ENCODE measurements at regions not wholly inside any gene's neighbourhood (a gene's known extent, or its start where the extent isn't known, plus 50 kb on each side); places are given as distances from the start of the nearest gene placed in this dataset.

DNA sequence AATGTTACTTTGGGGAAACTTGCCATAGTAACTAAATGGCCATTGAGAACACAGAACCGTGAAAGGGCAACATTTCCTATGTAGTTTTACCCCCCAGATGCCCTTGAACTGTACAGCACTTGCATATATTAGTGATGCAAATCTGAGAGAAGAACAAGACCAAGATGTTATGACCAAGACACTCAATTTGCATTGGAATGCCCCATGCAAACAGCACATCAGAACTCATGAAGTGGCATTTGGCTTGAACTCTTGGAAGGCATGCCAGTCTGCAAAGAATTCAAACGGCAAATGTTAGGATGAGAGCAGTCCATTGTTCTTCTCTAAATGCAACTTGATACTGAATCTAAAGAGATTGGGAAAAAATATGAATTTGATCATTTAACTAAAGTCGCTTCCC is 139.4 kb upstream of the CXorf66 start:
- Histone ChIP-seq H3K79me2 (ENCODE audit: control insufficient read depth, insufficient read depth, low read length) (no peaks in the 10 kb centered on the region), H3K9ac (ENCODE audit: control insufficient read depth, insufficient read depth, low read length) (no peak overlapping the region), H3K4me3 (no peak overlapping the region), H2AFZ (ENCODE audit: control insufficient read depth, low read depth, low read length) (no peak overlapping the region), H3K27me3 (replicated peaks in 1 of 2; ENCODE audit: control insufficient read depth in 2 of 2, insufficient read depth in 2 of 2, low read length in 1 of 2) (no peaks in the 10 kb centered on the region), H3K4me2 (ENCODE audit: control insufficient read depth, insufficient read depth) (no peak overlapping the region), H3K4me1 (ENCODE audit: control insufficient read depth, insufficient read depth, low read length) (no peaks in the 10 kb centered on the region), H3K36me3 (ENCODE audit: control insufficient read depth in 2 of 2, insufficient read depth in 2 of 2, low read length in 1 of 2) (no peaks in the 10 kb centered on the region), H4K20me1 (ENCODE audit: control insufficient read depth, insufficient read depth) (no peaks in the 10 kb centered on the region), H3K27ac (ENCODE audit: control insufficient read depth, insufficient read depth) (no peak overlapping the region), H3K9me3 (replicated peaks; ENCODE audit: control insufficient read depth, insufficient read depth, low read length) (no peaks in the 10 kb centered on the region)
- ChIA-PET RAD21 (ENCODE audit: unreplicated experiment) (no interaction called here), SMC1A (ENCODE audit: uncharacterized antibody, unreplicated experiment) (no interaction called here), POLR2A (no interaction called here), CTCF (no interaction called here)
- ATAC-seq (no peak), DNase-seq (ENCODE audit: low read depth, low spot score) (no peak), FAIRE-seq (no peak)
- in situ Hi-C loops (cut with MboI): no loop called here
- TF ChIP-seq ZNF24 (IDR thresholded peaks at IDR 0.05) (no peak), ETV6 (conservative IDR thresholded peaks at IDR 0.05 in 1 of 2, IDR thresholded peaks at IDR 0.05 in 1 of 2; ENCODE audit: borderline replicate concordance in 1 of 2, low read depth in 1 of 2) (no peak), NBN (IDR thresholded peaks at IDR 0.05) (no peak), IKZF1 (conservative IDR thresholded peaks at IDR 0.05) (no peak), RFX5 (IDR thresholded peaks at IDR 0.05; ENCODE audit: low read depth, low read length) (no peak), MYC (IDR thresholded peaks at IDR 0.05; ENCODE audit: insufficient read depth, insufficient read length, insufficient replicate concordance, low read length, severe bottlenecking) (no peak), RCOR1 (conservative IDR thresholded peaks at IDR 0.05; ENCODE audit: low read depth, low read length) (no peak), NFXL1 (IDR thresholded peaks at IDR 0.05; ENCODE audit: borderline replicate concordance) (no peak), MEF2B (IDR thresholded peaks at IDR 0.05; ENCODE audit: partially characterized antibody, poor library complexity, severe bottlenecking) (no peak), PML (IDR thresholded peaks at IDR 0.05; ENCODE audit: low read length) (no peak), EED (IDR thresholded peaks at IDR 0.05; ENCODE audit: low read depth) (no peak)
- TF ChIP-seq, protein P1, sequence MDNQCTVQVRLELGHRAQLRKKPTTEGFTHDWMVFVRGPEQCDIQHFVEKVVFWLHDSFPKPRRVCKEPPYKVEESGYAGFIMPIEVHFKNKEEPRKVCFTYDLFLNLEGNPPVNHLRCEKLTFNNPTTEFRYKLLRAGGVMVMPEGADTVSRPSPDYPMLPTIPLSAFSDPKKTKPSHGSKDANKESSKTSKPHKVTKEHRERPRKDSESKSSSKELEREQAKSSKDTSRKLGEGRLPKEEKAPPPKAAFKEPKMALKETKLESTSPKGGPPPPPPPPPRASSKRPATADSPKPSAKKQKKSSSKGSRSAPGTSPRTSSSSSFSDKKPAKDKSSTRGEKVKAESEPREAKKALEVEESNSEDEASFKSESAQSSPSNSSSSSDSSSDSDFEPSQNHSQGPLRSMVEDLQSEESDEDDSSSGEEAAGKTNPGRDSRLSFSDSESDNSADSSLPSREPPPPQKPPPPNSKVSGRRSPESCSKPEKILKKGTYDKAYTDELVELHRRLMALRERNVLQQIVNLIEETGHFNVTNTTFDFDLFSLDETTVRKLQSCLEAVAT (IDR thresholded peaks at IDR 0.05): no peak
- TF ChIP-seq, protein P2, sequence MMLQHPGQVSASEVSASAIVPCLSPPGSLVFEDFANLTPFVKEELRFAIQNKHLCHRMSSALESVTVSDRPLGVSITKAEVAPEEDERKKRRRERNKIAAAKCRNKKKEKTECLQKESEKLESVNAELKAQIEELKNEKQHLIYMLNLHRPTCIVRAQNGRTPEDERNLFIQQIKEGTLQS (IDR thresholded peaks at IDR 0.05; ENCODE audit: borderline replicate concordance, extremely low read depth, low read depth, low read length): no peak
- TF ChIP-seq, protein P3, sequence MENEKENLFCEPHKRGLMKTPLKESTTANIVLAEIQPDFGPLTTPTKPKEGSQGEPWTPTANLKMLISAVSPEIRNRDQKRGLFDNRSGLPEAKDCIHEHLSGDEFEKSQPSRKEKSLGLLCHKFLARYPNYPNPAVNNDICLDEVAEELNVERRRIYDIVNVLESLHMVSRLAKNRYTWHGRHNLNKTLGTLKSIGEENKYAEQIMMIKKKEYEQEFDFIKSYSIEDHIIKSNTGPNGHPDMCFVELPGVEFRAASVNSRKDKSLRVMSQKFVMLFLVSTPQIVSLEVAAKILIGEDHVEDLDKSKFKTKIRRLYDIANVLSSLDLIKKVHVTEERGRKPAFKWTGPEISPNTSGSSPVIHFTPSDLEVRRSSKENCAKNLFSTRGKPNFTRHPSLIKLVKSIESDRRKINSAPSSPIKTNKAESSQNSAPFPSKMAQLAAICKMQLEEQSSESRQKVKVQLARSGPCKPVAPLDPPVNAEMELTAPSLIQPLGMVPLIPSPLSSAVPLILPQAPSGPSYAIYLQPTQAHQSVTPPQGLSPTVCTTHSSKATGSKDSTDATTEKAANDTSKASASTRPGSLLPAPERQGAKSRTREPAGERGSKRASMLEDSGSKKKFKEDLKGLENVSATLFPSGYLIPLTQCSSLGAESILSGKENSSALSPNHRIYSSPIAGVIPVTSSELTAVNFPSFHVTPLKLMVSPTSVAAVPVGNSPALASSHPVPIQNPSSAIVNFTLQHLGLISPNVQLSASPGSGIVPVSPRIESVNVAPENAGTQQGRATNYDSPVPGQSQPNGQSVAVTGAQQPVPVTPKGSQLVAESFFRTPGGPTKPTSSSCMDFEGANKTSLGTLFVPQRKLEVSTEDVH (IDR thresholded peaks at IDR 0.05; ENCODE audit: low read depth, partially characterized antibody): no peak
- TF ChIP-seq, protein P4, sequence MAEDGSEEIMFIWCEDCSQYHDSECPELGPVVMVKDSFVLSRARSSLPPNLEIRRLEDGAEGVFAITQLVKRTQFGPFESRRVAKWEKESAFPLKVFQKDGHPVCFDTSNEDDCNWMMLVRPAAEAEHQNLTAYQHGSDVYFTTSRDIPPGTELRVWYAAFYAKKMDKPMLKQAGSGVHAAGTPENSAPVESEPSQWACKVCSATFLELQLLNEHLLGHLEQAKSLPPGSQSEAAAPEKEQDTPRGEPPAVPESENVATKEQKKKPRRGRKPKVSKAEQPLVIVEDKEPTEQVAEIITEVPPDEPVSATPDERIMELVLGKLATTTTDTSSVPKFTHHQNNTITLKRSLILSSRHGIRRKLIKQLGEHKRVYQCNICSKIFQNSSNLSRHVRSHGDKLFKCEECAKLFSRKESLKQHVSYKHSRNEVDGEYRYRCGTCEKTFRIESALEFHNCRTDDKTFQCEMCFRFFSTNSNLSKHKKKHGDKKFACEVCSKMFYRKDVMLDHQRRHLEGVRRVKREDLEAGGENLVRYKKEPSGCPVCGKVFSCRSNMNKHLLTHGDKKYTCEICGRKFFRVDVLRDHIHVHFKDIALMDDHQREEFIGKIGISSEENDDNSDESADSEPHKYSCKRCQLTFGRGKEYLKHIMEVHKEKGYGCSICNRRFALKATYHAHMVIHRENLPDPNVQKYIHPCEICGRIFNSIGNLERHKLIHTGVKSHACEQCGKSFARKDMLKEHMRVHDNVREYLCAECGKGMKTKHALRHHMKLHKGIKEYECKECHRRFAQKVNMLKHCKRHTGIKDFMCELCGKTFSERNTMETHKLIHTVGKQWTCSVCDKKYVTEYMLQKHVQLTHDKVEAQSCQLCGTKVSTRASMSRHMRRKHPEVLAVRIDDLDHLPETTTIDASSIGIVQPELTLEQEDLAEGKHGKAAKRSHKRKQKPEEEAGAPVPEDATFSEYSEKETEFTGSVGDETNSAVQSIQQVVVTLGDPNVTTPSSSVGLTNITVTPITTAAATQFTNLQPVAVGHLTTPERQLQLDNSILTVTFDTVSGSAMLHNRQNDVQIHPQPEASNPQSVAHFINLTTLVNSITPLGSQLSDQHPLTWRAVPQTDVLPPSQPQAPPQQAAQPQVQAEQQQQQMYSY (CRISPR knock-in tag; IDR thresholded peaks at IDR 0.05): no peak
- no TSS peak for BruUV-seq (replicated peaks)
- 26% methylated on average over 3 of the region's 3 CpGs for WGBS (ENCODE audit: insufficient coverage, insufficient replicate concordance, low lambda C conversion rate, missing lambda C conversion rate)
- intact Hi-C loops (cut with micrococcal nuclease; ENCODE audit: unreplicated experiment): no loop called here
